Stomach (tissue), 4 donors: ENCODE measurements at regions not wholly inside any gene's neighbourhood (a gene's known extent, or its start where the extent isn't known, plus 50 kb on each side); places are given as distances from the start of the nearest gene placed in this dataset.
"Not testable (repeated sequence)": the region's sequence is repeated elsewhere in the genome, so short reads cannot be mapped to it uniquely, and the experiment has no call there.

Experiments
- EP300 ChIP-seq: sonication (generic); formaldehyde crosslinking; IDR thresholded peaks from one replicate; pipeline ENCODE4 v1.6.1; 2017; ENCODE audit warnings: antibody characterized with exemption
- POLR2A ChIP-seq, 4 donors: fragments of 450-650 bp; IDR thresholded peaks; one replicate each; pipeline ENCODE4 v1.6.1; 2016; ENCODE audit warnings: antibody characterized with exemption in 4 of 4, control low read depth in 2 of 4, mild to moderate bottlenecking in 1 of 4, moderate library complexity in 1 of 4
- POLR2AphosphoS5 ChIP-seq, 3 donors: sonication (generic); formaldehyde crosslinking; IDR thresholded peaks; one replicate each; pipeline ENCODE4 v1.6.1; 2016; ENCODE audit warnings: antibody characterized with exemption in 3 of 3
- TF ChIP-seq, protein P1 (sequence below), 7 experiments: fragments of 450-650 bp in 4 of 7; fragments of 200-600 bp in 3 of 7; sonication (generic) in 3 of 7; IDR thresholded peaks; one replicate each; pipeline ENCODE4 v1.5.1; 2016 to 2019; ENCODE audit warnings: antibody characterized with exemption in 7 of 7, control low read depth in 2 of 7, mild to moderate bottlenecking in 1 of 7

DNA sequence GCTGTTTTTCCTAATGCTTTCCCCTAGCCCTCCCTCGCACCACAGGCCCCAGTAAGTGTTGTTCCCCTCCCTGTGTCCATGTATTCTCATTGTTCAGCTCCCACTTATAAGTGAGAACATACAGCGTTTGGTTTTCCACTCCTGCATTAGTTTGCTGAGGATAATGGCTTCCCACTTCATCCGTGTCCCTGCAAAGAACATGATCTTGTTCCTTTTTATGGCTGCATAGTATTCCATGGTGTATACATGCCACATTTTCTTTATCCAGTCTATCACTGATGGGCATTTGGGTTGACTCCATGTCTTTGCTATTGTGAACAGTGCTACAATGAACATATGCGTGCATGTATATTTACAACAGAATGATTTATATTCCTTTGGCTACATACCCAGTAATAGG lies 99.1 kb upstream of the CCDC28A start:
- TF ChIP-seq POLR2A (IDR thresholded peaks at IDR 0.05); POLR2AphosphoS5 (IDR thresholded peaks at IDR 0.05); EP300: not testable (repeated sequence)
- TF ChIP-seq, protein P1, sequence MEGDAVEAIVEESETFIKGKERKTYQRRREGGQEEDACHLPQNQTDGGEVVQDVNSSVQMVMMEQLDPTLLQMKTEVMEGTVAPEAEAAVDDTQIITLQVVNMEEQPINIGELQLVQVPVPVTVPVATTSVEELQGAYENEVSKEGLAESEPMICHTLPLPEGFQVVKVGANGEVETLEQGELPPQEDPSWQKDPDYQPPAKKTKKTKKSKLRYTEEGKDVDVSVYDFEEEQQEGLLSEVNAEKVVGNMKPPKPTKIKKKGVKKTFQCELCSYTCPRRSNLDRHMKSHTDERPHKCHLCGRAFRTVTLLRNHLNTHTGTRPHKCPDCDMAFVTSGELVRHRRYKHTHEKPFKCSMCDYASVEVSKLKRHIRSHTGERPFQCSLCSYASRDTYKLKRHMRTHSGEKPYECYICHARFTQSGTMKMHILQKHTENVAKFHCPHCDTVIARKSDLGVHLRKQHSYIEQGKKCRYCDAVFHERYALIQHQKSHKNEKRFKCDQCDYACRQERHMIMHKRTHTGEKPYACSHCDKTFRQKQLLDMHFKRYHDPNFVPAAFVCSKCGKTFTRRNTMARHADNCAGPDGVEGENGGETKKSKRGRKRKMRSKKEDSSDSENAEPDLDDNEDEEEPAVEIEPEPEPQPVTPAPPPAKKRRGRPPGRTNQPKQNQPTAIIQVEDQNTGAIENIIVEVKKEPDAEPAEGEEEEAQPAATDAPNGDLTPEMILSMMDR (IDR thresholded peaks at IDR 0.05), result not testable (repeated sequence)
